HG02884 (cell line): ENCODE measurements at regions not wholly inside any gene's neighbourhood (a gene's known extent, or its start where the extent isn't known, plus 50 kb on each side); places are given as distances from the start of the nearest gene placed in this dataset.
"Not testable (repeated sequence)": the region's sequence is repeated elsewhere in the genome, so short reads cannot be mapped to it uniquely, and the experiment has no call there.

ENCODE experiments used
- ATAC-seq: cut with Tn5 transposase; IDR thresholded peaks from one replicate; pipeline ENCODE4 v1.9.1; 2021; ENCODE audit warnings: mild to moderate bottlenecking, moderate library complexity; ENCODE audit not compliant: unreplicated experiment

GRCh38 chr5:120913396-120913795 is 449.3 kb downstream of the PRR16 start:
- ATAC-seq = no peak

GRCh38 chr5:120917214-120917758 is 453.2 kb downstream of the PRR16 start:
- ATAC-seq = no peak

- no peak for ATAC-seq
These were observed 454.9 kb downstream of the PRR16 start for GRCh38 chr5:120919017-120919416.

- ATAC-seq = no peak
These were observed 458.9 kb downstream of the PRR16 start for GRCh38 chr5:120923026-120923425.

GRCh38 chr5:120926471-120926870 is 462.4 kb downstream of the PRR16 start:
- no peak for ATAC-seq

GRCh38 chr5:120927950-120928530 is 463.9 kb downstream of the PRR16 start:
- ATAC-seq = no peak

GRCh38 chr5:120932480-120932879 is 468.4 kb downstream of the PRR16 start:
- ATAC-seq = no peak

- no peak for ATAC-seq
These were observed 469.9 kb downstream of the PRR16 start for GRCh38 chr5:120934031-120934430.

- ATAC-seq = no peak
These were observed 472.6 kb downstream of the PRR16 start for GRCh38 chr5:120936652-120937051.

GRCh38 chr5:120938604-120939003 is 474.5 kb downstream of the PRR16 start:
- no peak for ATAC-seq

GRCh38 chr5:120942596-120943350 is 478.7 kb downstream of the PRR16 start:
- ATAC-seq = no peak

- ATAC-seq = not testable (repeated sequence)
These were observed 485.5 kb downstream of the PRR16 start for GRCh38 chr5:120949596-120949995.

GRCh38 chr5:120953445-120953844 is 489.3 kb downstream of the PRR16 start:
- ATAC-seq = not testable (repeated sequence)

- no peak for ATAC-seq
These were observed 490.2 kb downstream of the PRR16 start for GRCh38 chr5:120954255-120954654.

GRCh38 chr5:120955795-120956194 is 491.7 kb downstream of the PRR16 start:
- ATAC-seq = no peak

- no peak for ATAC-seq
These were observed 494.9 kb downstream of the PRR16 start for GRCh38 chr5:120958877-120959485.

GRCh38 chr5:120960510-120960909 is 496.4 kb downstream of the PRR16 start:
- no peak for ATAC-seq

GRCh38 chr5:120967366-120967765 is 503.3 kb downstream of the PRR16 start:
- no peak for ATAC-seq

- ATAC-seq = no peak
These were observed 510.6 kb downstream of the PRR16 start for GRCh38 chr5:120974690-120975089.

GRCh38 chr5:120982351-120982750 is 518.3 kb downstream of the PRR16 start:
- no peak for ATAC-seq

GRCh38 chr5:120985526-120985925 is 521.4 kb downstream of the PRR16 start:
- ATAC-seq = no peak

- ATAC-seq = no peak
These were observed 524.4 kb downstream of the PRR16 start for GRCh38 chr5:120988491-120988890.
